HEK293 (cell line): ENCODE measurements at regions not wholly inside any gene's neighbourhood (a gene's known extent, or its start where the extent isn't known, plus 50 kb on each side); places are given as distances from the start of the nearest gene placed in this dataset.

Source experiments
- BCL11B ChIP-seq: fragments of 450-650 bp; formaldehyde crosslinking; IDR thresholded peaks from 2 replicates; pipeline ENCODE4 v1.5.1; 2016; ENCODE audit warnings: low read depth, missing biosample characterization, missing genetic modification characterization
- FEZF1 ChIP-seq: fragments of 450-650 bp; formaldehyde crosslinking; IDR thresholded peaks from 2 replicates; pipeline ENCODE4 v1.5.1; 2016; ENCODE audit warnings: missing biosample characterization, missing genetic modification characterization
- PRDM10 ChIP-seq: fragments of 450-650 bp; formaldehyde crosslinking; IDR thresholded peaks from 2 replicates; pipeline ENCODE4 v1.5.1; 2016; ENCODE audit warnings: missing biosample characterization, missing genetic modification characterization
- SALL2 ChIP-seq: fragments of 450-650 bp; formaldehyde crosslinking; IDR thresholded peaks from 2 replicates; pipeline ENCODE4 v1.5.0; 2017; ENCODE audit warnings: missing biosample characterization, mild to moderate bottlenecking, missing genetic modification characterization, borderline replicate concordance
- SCRT1 ChIP-seq: fragments of 450-650 bp; formaldehyde crosslinking; IDR thresholded peaks from 2 replicates; pipeline ENCODE4 v1.5.1; 2016; ENCODE audit warnings: missing biosample characterization, missing genetic modification characterization, borderline replicate concordance
- TRIM28 ChIP-seq: IDR thresholded peaks from 2 replicates; pipeline ENCODE4 v1.6.1; 2011; ENCODE audit warnings: low read length, control low read depth, borderline replicate concordance
- ZBTB17 ChIP-seq: fragments of 450-650 bp; formaldehyde crosslinking; IDR thresholded peaks from 2 replicates; pipeline ENCODE4 v1.5.1; 2016; ENCODE audit warnings: missing biosample characterization, missing genetic modification characterization
- ZBTB48 ChIP-seq: fragments of 450-650 bp; formaldehyde crosslinking; IDR thresholded peaks from 2 replicates; pipeline ENCODE4 v1.5.1; 2016; ENCODE audit warnings: missing biosample characterization, missing genetic modification characterization
- ZBTB6 ChIP-seq: fragments of 450-650 bp; formaldehyde crosslinking; IDR thresholded peaks from 2 replicates; pipeline ENCODE4 v1.5.1; 2017; ENCODE audit warnings: missing biosample characterization, missing genetic modification characterization
- ZBTB8A ChIP-seq: fragments of 450-650 bp; formaldehyde crosslinking; IDR thresholded peaks from 2 replicates; pipeline ENCODE4 v1.5.1; 2016; ENCODE audit warnings: missing biosample characterization, missing genetic modification characterization
- ZNF10 ChIP-seq: fragments of 450-650 bp; formaldehyde crosslinking; IDR thresholded peaks from 2 replicates; pipeline ENCODE4 v1.5.1; 2017; ENCODE audit warnings: missing biosample characterization, missing genetic modification characterization
- ZNF132 ChIP-seq: fragments of 450-650 bp; formaldehyde crosslinking; IDR thresholded peaks from 2 replicates; pipeline ENCODE4 v1.5.1; 2017; ENCODE audit warnings: missing biosample characterization, missing genetic modification characterization, borderline replicate concordance
- ZNF133 ChIP-seq: fragments of 450-650 bp; formaldehyde crosslinking; IDR thresholded peaks from 2 replicates; pipeline ENCODE4 v1.5.1; 2016; ENCODE audit warnings: missing biosample characterization, missing genetic modification characterization
- ZNF146 ChIP-seq: fragments of 450-650 bp; formaldehyde crosslinking; IDR thresholded peaks from 2 replicates; pipeline ENCODE4 v1.5.1; 2016; ENCODE audit warnings: missing biosample characterization, missing genetic modification characterization
- ZNF174 ChIP-seq: fragments of 450-650 bp; formaldehyde crosslinking; IDR thresholded peaks from 2 replicates; pipeline ENCODE4 v1.5.0; 2017; ENCODE audit warnings: missing biosample characterization, mild to moderate bottlenecking, missing genetic modification characterization
- ZNF202 ChIP-seq: fragments of 450-650 bp; formaldehyde crosslinking; IDR thresholded peaks from 2 replicates; pipeline ENCODE4 v1.5.1; 2016; ENCODE audit warnings: missing biosample characterization, missing genetic modification characterization, borderline replicate concordance
- ZNF221 ChIP-seq: fragments of 450-650 bp; formaldehyde crosslinking; IDR thresholded peaks from 2 replicates; pipeline ENCODE4 v1.5.1; 2017; ENCODE audit warnings: missing biosample characterization, missing genetic modification characterization, borderline replicate concordance
- ZNF248 ChIP-seq: fragments of 450-650 bp; formaldehyde crosslinking; IDR thresholded peaks from 2 replicates; pipeline ENCODE4 v1.5.1; 2017; ENCODE audit warnings: missing biosample characterization, missing genetic modification characterization
- ZNF354C ChIP-seq: fragments of 450-650 bp; formaldehyde crosslinking; IDR thresholded peaks from 2 replicates; pipeline ENCODE4 v1.5.1; 2016; ENCODE audit warnings: missing biosample characterization, missing genetic modification characterization, low read depth, borderline replicate concordance
- ZNF416 ChIP-seq: fragments of 450-650 bp; formaldehyde crosslinking; IDR thresholded peaks from 2 replicates; pipeline ENCODE4 v1.5.1; 2016; ENCODE audit warnings: missing biosample characterization, missing genetic modification characterization
- ZNF423 ChIP-seq: fragments of 450-650 bp; formaldehyde crosslinking; IDR thresholded peaks from 2 replicates; pipeline ENCODE4 v1.5.1; 2016; ENCODE audit warnings: missing biosample characterization, missing genetic modification characterization
- ZNF473 ChIP-seq: fragments of 450-650 bp; formaldehyde crosslinking; IDR thresholded peaks from 2 replicates; pipeline ENCODE4 v1.5.1; 2017; ENCODE audit warnings: missing biosample characterization, missing genetic modification characterization
- ZNF544 ChIP-seq: fragments of 450-650 bp; formaldehyde crosslinking; IDR thresholded peaks from 2 replicates; pipeline ENCODE4 v1.5.0; 2017; ENCODE audit warnings: missing biosample characterization, missing genetic modification characterization
- ZNF561 ChIP-seq: fragments of 450-650 bp; IDR thresholded peaks from 2 replicates; pipeline ENCODE4 v1.5.1; 2018; ENCODE audit warnings: missing biosample characterization, missing genetic modification characterization, borderline replicate concordance
- ZNF658 ChIP-seq: fragments of 450-650 bp; formaldehyde crosslinking; IDR thresholded peaks from 2 replicates; pipeline ENCODE4; 2016; ENCODE audit warnings: missing biosample characterization, missing genetic modification characterization
- ZNF701 ChIP-seq: fragments of 450-650 bp; formaldehyde crosslinking; IDR thresholded peaks from 2 replicates; pipeline ENCODE4 v1.5.1; 2016; ENCODE audit warnings: missing biosample characterization, missing genetic modification characterization
- ZNF768 ChIP-seq: fragments of 450-650 bp; formaldehyde crosslinking; IDR thresholded peaks from 2 replicates; pipeline ENCODE4 v1.5.1; 2018; ENCODE audit warnings: missing biosample characterization, mild to moderate bottlenecking, missing genetic modification characterization
- ZNF843 ChIP-seq: fragments of 450-650 bp; formaldehyde crosslinking; IDR thresholded peaks from 2 replicates; pipeline ENCODE4 v1.5.1; 2016; ENCODE audit warnings: missing biosample characterization, missing genetic modification characterization
- TF ChIP-seq, protein P1 (sequence below): fragments of 450-650 bp; formaldehyde crosslinking; IDR thresholded peaks from 2 replicates; pipeline ENCODE4 v1.5.1; 2016; ENCODE audit warnings: missing biosample characterization, missing genetic modification characterization
- TF ChIP-seq, protein P2 (sequence below): fragments of 450-650 bp; formaldehyde crosslinking; optimal IDR thresholded peaks from 2 replicates; pipeline ENCODE3; 2016; ENCODE audit warnings: missing biosample characterization, mild to moderate bottlenecking, missing genetic modification characterization
- TF ChIP-seq, protein P3 (sequence below): fragments of 450-650 bp; formaldehyde crosslinking; IDR thresholded peaks from 2 replicates; pipeline ENCODE4 v1.5.1; 2016; ENCODE audit warnings: missing biosample characterization, missing genetic modification characterization

DNA sequence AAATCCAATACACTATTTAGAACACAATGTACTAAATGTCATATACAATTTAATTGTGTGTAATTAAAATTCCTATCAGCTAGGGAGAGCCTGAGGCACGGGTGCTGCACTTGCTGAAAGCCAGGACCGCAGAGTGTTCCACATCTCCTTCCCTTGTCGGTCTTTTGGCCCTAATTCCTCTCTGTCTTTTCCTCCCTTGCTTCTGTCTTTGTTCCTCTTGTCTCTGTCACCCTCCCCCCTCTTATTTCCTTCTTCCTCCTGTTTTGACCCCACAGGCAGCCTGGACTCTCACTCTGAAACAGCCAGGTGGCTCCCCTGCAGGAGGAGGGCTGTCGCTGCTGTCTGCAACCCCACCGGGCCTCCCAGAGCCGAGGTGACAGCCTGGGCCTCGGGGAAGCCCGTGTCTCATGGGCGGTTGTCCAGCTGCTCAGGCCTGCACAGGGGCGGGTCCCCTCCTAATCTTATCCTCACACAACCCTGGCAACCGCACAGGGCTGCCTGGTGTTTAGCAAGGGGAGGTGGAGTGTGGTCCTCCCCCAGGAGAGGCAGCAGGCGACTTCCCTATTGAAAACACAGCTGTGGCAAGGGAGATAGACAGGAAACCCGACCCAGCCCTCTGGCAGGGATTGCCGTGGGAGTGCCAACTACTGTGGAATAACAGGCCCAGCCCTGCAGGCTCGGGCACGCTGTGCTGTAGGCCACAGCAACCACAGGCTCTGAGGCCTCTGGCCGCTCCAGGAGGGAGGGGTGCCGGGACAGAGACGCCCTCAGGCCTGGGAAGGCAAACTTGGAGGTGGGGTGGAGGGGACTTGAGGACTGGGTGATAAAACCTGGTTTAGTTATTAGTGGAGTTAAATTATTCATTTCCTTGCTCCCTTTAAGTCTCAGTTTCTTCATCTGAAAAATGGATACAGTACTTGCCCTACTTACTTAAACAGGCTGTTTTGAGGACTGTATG, 68.8 kb upstream of the WDR26 start (continued):
- TF ChIP-seq ZNF658 (tag by site-specific recombination) (no peak), ZNF423 (tag by site-specific recombination) (peak; percentile 79), ZNF221 (tag by site-specific recombination) (no peak), SALL2 (tag by site-specific recombination) (no peak), ZNF768 (tag by site-specific recombination) (peak; percentile 55; the same call in 1 of the 2 replicates), PRDM10 (tag by site-specific recombination) (peak; percentile 68), ZNF544 (no peak), ZNF354C (no peak), TRIM28 (peak; percentile 90), ZNF561 (peak; percentile 88), BCL11B (tag by site-specific recombination) (no peak), FEZF1 (peak; percentile 47; the same call in 1 of the 2 replicates), ZBTB6 (no peak), SCRT1 (tag by site-specific recombination) (peak; percentile 16; the same call in 1 of the 2 replicates), ZNF133 (tag by site-specific recombination) (no peak), ZNF701 (tag by site-specific recombination) (no peak), ZNF473 (tag by site-specific recombination) (no peak), ZNF248 (no peak), ZNF146 (tag by site-specific recombination) (no peak), ZNF174 (tag by site-specific recombination) (no peak), ZBTB48 (tag by site-specific recombination) (peak; percentile 94), ZNF202 (tag by site-specific recombination) (no peak), ZNF843 (peak; percentile 77; the same call in 1 of the 2 replicates), ZBTB8A (no peak; the same call in none of the 2 replicates), ZBTB17 (tag by site-specific recombination) (peak; percentile 98), ZNF132 (tag by site-specific recombination) (no peak), ZNF10 (tag by site-specific recombination) (peak; percentile 58; the same call in 1 of the 2 replicates), ZNF416 (tag by site-specific recombination) (no peak)
- TF ChIP-seq, protein P1, sequence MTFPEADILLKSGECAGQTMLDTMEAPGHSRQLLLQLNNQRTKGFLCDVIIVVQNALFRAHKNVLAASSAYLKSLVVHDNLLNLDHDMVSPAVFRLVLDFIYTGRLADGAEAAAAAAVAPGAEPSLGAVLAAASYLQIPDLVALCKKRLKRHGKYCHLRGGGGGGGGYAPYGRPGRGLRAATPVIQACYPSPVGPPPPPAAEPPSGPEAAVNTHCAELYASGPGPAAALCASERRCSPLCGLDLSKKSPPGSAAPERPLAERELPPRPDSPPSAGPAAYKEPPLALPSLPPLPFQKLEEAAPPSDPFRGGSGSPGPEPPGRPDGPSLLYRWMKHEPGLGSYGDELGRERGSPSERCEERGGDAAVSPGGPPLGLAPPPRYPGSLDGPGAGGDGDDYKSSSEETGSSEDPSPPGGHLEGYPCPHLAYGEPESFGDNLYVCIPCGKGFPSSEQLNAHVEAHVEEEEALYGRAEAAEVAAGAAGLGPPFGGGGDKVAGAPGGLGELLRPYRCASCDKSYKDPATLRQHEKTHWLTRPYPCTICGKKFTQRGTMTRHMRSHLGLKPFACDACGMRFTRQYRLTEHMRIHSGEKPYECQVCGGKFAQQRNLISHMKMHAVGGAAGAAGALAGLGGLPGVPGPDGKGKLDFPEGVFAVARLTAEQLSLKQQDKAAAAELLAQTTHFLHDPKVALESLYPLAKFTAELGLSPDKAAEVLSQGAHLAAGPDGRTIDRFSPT = no peak
- TF ChIP-seq, protein P2, sequence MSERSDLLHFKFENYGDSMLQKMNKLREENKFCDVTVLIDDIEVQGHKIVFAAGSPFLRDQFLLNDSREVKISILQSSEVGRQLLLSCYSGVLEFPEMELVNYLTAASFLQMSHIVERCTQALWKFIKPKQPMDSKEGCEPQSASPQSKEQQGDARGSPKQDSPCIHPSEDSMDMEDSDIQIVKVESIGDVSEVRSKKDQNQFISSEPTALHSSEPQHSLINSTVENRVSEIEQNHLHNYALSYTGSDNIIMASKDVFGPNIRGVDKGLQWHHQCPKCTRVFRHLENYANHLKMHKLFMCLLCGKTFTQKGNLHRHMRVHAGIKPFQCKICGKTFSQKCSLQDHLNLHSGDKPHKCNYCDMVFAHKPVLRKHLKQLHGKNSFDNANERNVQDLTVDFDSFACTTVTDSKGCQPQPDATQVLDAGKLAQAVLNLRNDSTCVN (tag by site-specific recombination) = peak; percentile 47
- TF ChIP-seq, protein P3, sequence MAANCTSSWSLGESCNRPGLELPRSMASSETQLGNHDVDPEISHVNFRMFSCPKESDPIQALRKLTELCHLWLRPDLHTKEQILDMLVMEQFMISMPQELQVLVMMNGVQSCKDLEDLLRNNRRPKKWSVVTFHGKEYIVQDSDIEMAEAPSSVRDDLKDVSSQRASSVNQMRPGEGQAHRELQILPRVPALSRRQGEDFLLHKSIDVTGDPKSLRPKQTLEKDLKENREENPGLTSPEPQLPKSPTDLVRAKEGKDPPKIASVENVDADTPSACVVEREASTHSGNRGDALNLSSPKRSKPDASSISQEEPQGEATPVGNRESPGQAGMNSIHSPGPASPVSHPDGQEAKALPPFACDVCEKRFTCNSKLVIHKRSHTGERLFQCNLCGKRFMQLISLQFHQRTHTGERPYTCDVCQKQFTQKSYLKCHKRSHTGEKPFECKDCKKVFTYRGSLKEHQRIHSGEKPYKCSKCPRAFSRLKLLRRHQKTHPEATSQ (tag by site-specific recombination) = peak; percentile 58
